Natural killer cell (primary cell): ENCODE measurements at regions not wholly inside any gene's neighbourhood (a gene's known extent, or its start where the extent isn't known, plus 50 kb on each side); places are given as distances from the start of the nearest gene placed in this dataset.
"Not testable (repeated sequence)": the region's sequence is repeated elsewhere in the genome, so short reads cannot be mapped to it uniquely, and the experiment has no call there.

ENCODE experiments used
- ATAC-seq, 3 donors: fragments of 150-1000 bp in 2 of 3; fragments of 200-7000 bp in 1 of 3; cut with Tn5 transposase; 1 replicate in 1 of 3; 2 replicates in 2 of 3; pipeline ENCODE4 v1.10.0; 2021; ENCODE audit warnings: mild to moderate bottlenecking in 2 of 3, moderate library complexity in 2 of 3
- DNase-seq, 2 donors: peaks; one replicate each; pipeline versions ENCODE4 v3.0.0 to v3.0.0-alpha.2; 2013 to 2021; ENCODE audit warnings: mixed read lengths in 1 of 2
- H3K27ac ChIP-seq: one replicate; pipeline ENCODE4 v1.5.1; 2013; ENCODE audit warnings: mild to moderate bottlenecking, low read length
- H3K27me3 ChIP-seq: one replicate; pipeline ENCODE4 v1.6.1; 2013; ENCODE audit warnings: low read length; ENCODE audit not compliant: control insufficient read depth, insufficient read depth
- H3K36me3 ChIP-seq: one replicate; pipeline ENCODE4 v1.6.1; 2013; ENCODE audit warnings: low read length; ENCODE audit not compliant: control insufficient read depth, insufficient read depth
- H3K4me1 ChIP-seq: one replicate; pipeline ENCODE4 v1.6.1; 2013; ENCODE audit warnings: low read length; ENCODE audit not compliant: control insufficient read depth, insufficient read depth
- H3K4me3 ChIP-seq: one replicate; pipeline ENCODE4 v1.5.1; 2013; ENCODE audit warnings: low read length
- H3K9me3 ChIP-seq: one replicate; pipeline ENCODE4 v1.6.1; 2013; ENCODE audit warnings: low read length; ENCODE audit not compliant: control insufficient read depth, insufficient read depth
- H3K27ac Mint-ChIP-seq, 2 donors: one replicate each; pipeline ENCODE4 v1.8.0; 2022; ENCODE audit warnings: mild to moderate bottlenecking in 2 of 2, mixed read lengths in 2 of 2, moderate library complexity in 1 of 2
- H3K27me3 Mint-ChIP-seq, 2 donors: one replicate each; pipeline ENCODE4 v1.8.0; 2022; ENCODE audit warnings: low read depth in 2 of 2, mixed read lengths in 2 of 2
- H3K36me3 Mint-ChIP-seq: one replicate; pipeline ENCODE4 v1.8.0; 2022; ENCODE audit warnings: mixed read lengths
- H3K4me1 Mint-ChIP-seq, 2 donors: one replicate each; pipeline ENCODE4 v1.8.0; 2022; ENCODE audit warnings: mixed read lengths in 2 of 2
- H3K4me3 Mint-ChIP-seq: one replicate; pipeline ENCODE4 v1.8.0; 2022; ENCODE audit warnings: mild to moderate bottlenecking, moderate library complexity, mixed read lengths
- H3K9me3 Mint-ChIP-seq, 2 donors: one replicate each; pipeline ENCODE4 v1.8.0; 2022; ENCODE audit warnings: mixed read lengths in 2 of 2
- WGBS: methylation state at CpG from one replicate; pipeline ENCODE4 v1.1.7; 2013; ENCODE audit warnings: missing lambda C conversion rate; ENCODE audit not compliant: insufficient coverage; 5-methylcytosine and 5-hydroxymethylcytosine counted together
- intact Hi-C: fragments of 100-400 bp; cut with micrococcal nuclease; formaldehyde crosslinking; loops from one replicate; pipeline ENCODE4 v1.14.2; 2022
- TF ChIP-seq, protein P1 (sequence below): fragments of 200-600 bp; IDR thresholded peaks from one replicate; pipeline ENCODE4 v1.8.0; 2022; ENCODE audit warnings: antibody characterized with exemption

DNA sequence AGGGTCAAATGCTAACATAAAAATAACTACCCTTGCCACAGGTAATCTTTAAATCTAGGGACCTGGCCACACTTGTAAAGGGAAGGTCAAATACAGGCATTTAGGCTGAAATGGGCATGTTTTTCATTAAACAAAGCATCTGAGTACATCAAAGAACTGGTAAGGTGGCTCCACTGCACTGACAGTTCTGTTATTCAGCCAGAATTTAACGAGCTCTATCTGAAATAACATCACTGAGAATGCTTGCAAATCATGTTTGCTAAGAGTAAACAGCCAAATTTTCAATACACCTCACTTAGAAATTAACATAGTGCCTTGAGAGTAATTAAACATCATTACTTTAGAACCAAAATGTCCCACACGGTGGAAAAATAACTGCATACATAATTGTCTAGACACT is 118.9 kb downstream of the MTHFS start:
- intact Hi-C loops, result no loop called here
- no peak for DNase-seq
- Mint-ChIP-seq H3K9me3 (peaks cover 9 to 14% of the 10 kb centered on the region in 2 donors), H3K36me3 (peaks cover 9% of the 10 kb centered on the region), H3K4me1 (no peaks in the 10 kb centered on the region), H3K4me3 (no peak overlapping the region), H3K27ac (no peak overlapping the region), H3K27me3 (peaks cover 8 to 9% of the 10 kb centered on the region in 2 donors)
- Histone ChIP-seq H3K27me3 (no peaks in the 10 kb centered on the region), H3K9me3 (no peaks in the 10 kb centered on the region), H3K4me1 (peaks cover 9% of the 10 kb centered on the region), H3K27ac (no peak overlapping the region), H3K36me3 (no peaks in the 10 kb centered on the region), H3K4me3 (no peak overlapping the region)
- WGBS, result 93% methylated on average over 2 of the region's 2 CpGs
- TF ChIP-seq, protein P1, sequence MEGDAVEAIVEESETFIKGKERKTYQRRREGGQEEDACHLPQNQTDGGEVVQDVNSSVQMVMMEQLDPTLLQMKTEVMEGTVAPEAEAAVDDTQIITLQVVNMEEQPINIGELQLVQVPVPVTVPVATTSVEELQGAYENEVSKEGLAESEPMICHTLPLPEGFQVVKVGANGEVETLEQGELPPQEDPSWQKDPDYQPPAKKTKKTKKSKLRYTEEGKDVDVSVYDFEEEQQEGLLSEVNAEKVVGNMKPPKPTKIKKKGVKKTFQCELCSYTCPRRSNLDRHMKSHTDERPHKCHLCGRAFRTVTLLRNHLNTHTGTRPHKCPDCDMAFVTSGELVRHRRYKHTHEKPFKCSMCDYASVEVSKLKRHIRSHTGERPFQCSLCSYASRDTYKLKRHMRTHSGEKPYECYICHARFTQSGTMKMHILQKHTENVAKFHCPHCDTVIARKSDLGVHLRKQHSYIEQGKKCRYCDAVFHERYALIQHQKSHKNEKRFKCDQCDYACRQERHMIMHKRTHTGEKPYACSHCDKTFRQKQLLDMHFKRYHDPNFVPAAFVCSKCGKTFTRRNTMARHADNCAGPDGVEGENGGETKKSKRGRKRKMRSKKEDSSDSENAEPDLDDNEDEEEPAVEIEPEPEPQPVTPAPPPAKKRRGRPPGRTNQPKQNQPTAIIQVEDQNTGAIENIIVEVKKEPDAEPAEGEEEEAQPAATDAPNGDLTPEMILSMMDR, result no peak
- no peak for ATAC-seq

DNA sequence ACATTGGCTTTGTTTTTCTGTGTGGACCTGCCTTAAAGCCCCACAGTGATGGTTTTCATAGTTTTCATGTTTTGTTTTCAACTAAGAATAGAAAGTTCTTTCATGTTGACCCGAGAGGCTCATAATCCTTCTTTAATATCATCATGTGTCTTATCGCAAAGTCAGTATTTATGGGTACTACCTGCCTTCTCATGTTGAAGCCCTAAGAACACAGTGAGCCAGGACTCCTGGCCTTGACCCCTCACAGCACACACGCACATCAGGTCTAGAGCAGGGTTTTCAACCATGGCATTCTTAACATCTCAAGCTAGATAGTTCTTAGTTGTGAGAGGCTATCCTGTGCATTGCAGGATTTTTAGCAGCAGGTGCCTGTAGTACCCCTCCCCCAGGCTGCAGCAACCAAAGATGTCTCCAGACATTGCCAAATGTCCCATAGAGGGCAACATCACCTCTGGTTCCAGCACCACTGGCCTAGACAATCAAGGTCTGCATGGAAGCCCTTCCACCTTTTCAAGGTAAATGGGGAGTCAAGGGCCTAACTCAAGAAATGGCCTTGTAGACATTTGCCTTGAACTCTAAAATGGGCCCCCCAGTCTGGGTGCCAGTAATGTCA is 118.3 kb downstream of the MTHFS start:
- H3K36me3 ChIP-seq, result no peaks in the 10 kb centered on the region
- no peaks in the 10 kb centered on the region for H3K4me1 Mint-ChIP-seq
- H3K27ac Mint-ChIP-seq, result no peak overlapping the region
- no peak overlapping the region for H3K27ac ChIP-seq
- TF ChIP-seq, protein P1, result no peak
- H3K36me3 Mint-ChIP-seq, result peaks cover 15% of the 10 kb centered on the region
- no peak for ATAC-seq
- peaks cover 11 to 18% of the 10 kb centered on the region in 2 donors for H3K9me3 Mint-ChIP-seq
- H3K4me3 Mint-ChIP-seq, result no peak overlapping the region
- H3K27me3 ChIP-seq, result no peaks in the 10 kb centered on the region
- no peak overlapping the region for H3K4me3 ChIP-seq
- 91% methylated on average over 3 of the region's 3 CpGs for WGBS
- intact Hi-C loops, result no loop called here
- H3K9me3 ChIP-seq, result no peaks in the 10 kb centered on the region
- H3K4me1 ChIP-seq, result peaks cover 9% of the 10 kb centered on the region
- peaks cover 12% of the 10 kb centered on the region in 2 donors for H3K27me3 Mint-ChIP-seq
- DNase-seq, result no peak

DNA sequence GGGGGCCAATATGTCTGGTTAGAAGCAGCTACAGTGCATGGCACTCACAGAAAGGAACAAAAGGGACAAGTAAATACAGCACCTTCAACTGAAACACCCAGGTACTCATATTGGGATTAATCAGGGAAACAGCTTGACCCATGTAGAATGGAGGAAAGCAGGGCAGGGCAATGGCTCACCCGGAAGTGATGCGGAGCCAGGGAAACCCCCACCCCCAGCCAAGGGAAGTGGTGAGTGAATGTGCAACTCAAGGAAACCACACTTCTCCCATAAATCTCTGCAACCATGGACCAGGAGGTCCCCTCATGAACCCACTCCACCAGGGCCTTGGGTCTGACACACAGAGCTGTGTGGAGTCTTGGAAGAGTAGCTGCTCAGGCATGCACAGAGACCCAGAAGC is 117.1 kb downstream of the MTHFS start:
- intact Hi-C loops, result no loop called here
- ATAC-seq (peak in 2 of 3 donors; percentile 39), DNase-seq (peak in 1 of 2 donors; percentile 7)
- H3K9me3 Mint-ChIP-seq, result peaks cover 11 to 18% of the 10 kb centered on the region in 2 donors
- Histone ChIP-seq H3K27me3 (no peaks in the 10 kb centered on the region), H3K4me3 (no peak overlapping the region), H3K9me3 (no peaks in the 10 kb centered on the region), H3K27ac (no peak overlapping the region), H3K4me1 (peaks cover 9% of the 10 kb centered on the region), H3K36me3 (no peaks in the 10 kb centered on the region)
- H3K4me3 Mint-ChIP-seq, result no peak overlapping the region
- TF ChIP-seq, protein P1, result no peak
- peaks cover 15% of the 10 kb centered on the region for H3K36me3 Mint-ChIP-seq
- WGBS, result 20% methylated on average over 2 of the region's 2 CpGs
- no peaks in the 10 kb centered on the region for H3K4me1 Mint-ChIP-seq
- peaks cover 12 to 19% of the 10 kb centered on the region in 2 donors for H3K27me3 Mint-ChIP-seq
- no peak overlapping the region for H3K27ac Mint-ChIP-seq

DNA sequence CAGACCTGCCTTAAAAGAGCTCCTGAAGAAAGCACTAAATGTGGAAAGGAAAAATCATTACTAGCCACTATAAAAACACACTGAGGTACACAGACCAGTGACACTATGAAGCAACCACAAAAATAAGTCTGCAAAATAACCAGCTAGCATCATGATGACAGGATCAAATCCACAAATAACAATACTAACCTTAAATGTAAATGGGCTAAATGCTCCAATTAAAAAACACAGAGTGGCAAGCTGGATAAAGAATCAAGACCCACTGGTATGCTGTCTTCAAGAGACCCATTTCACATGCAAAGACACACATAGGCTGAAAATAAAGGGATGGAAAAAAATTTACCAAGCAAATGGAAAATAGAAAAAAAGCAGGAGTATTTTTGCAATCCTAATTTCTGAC is 114.5 kb downstream of the MTHFS start:
- H3K36me3 ChIP-seq, H3K9me3 ChIP-seq, H3K4me1 ChIP-seq, H3K27me3 ChIP-seq, H3K4me1 Mint-ChIP-seq, H3K4me3 Mint-ChIP-seq, H3K27ac ChIP-seq, ATAC-seq, intact Hi-C loops, DNase-seq, H3K4me3 ChIP-seq, H3K27ac Mint-ChIP-seq: not testable (repeated sequence)
- H3K27me3 Mint-ChIP-seq, result peaks cover 10 to 30% of the 10 kb centered on the region in 2 donors
- peaks cover 11 to 18% of the 10 kb centered on the region in 2 donors for H3K9me3 Mint-ChIP-seq
- peaks cover 15% of the 10 kb centered on the region for H3K36me3 Mint-ChIP-seq
